ENCODE measurements at regions not wholly inside any gene's neighbourhood (a gene's known extent, or its start where the extent isn't known, plus 50 kb on each side); places are given as distances from the start of the nearest gene placed in this dataset.

GRCh38 chr10:124328477-124329220 lies 90.1 kb downstream of the OAT start:
- no peak overlapping the region for H3K4me3 Mint-ChIP-seq
- TF ChIP-seq CTCF (IDR thresholded peaks at IDR 0.05; ENCODE audit: unreplicated experiment in 3 of 3), result no peak
- peaks cover 18% of the 10 kb centered on the region for H3K9me3 Mint-ChIP-seq
- no peak overlapping the region for H3K27ac Mint-ChIP-seq
- no peaks in the 10 kb centered on the region for H3K4me1 Mint-ChIP-seq
- H3K27me3 Mint-ChIP-seq (ENCODE audit: low read depth), result peaks cover 20% of the 10 kb centered on the region
- H3K36me3 Mint-ChIP-seq (ENCODE audit: low read depth), result no peaks in the 10 kb centered on the region

- no peaks in the 10 kb centered on the region for H3K36me3 Mint-ChIP-seq (ENCODE audit: low read depth)
- H3K4me3 Mint-ChIP-seq, result no peak overlapping the region
- peaks cover 4% of the 10 kb centered on the region for H3K9me3 Mint-ChIP-seq
- no peak overlapping the region for H3K27ac Mint-ChIP-seq
- peaks cover 26% of the 10 kb centered on the region for H3K27me3 Mint-ChIP-seq (ENCODE audit: low read depth)
- H3K4me1 Mint-ChIP-seq, result peaks cover 6% of the 10 kb centered on the region
- no peak for TF ChIP-seq CTCF (IDR thresholded peaks at IDR 0.05; ENCODE audit: unreplicated experiment in 3 of 3)
Observed at GRCh38 chr10:124325998-124326636, 92.6 kb downstream of the OAT start.

GRCh38 chr10:124325633-124325914 lies 93.1 kb downstream of the OAT start:
- H3K27ac Mint-ChIP-seq, result no peak overlapping the region
- peaks cover 6% of the 10 kb centered on the region for H3K4me1 Mint-ChIP-seq
- H3K4me3 Mint-ChIP-seq, result no peak overlapping the region
- H3K27me3 Mint-ChIP-seq (ENCODE audit: low read depth), result peaks cover 26% of the 10 kb centered on the region
- no peaks in the 10 kb centered on the region for H3K9me3 Mint-ChIP-seq
- no peaks in the 10 kb centered on the region for H3K36me3 Mint-ChIP-seq (ENCODE audit: low read depth)
- TF ChIP-seq CTCF (IDR thresholded peaks at IDR 0.05; ENCODE audit: unreplicated experiment in 3 of 3), result no peak

GRCh38 chr10:124324856-124325632 lies 93.7 kb downstream of the OAT start:
- peaks cover 26% of the 10 kb centered on the region for H3K27me3 Mint-ChIP-seq (ENCODE audit: low read depth)
- H3K27ac Mint-ChIP-seq, result no peak overlapping the region

GRCh38 chr10:124324451-124324850 lies 94.3 kb downstream of the OAT start:
- no peak for TF ChIP-seq CTCF (IDR thresholded peaks at IDR 0.05; ENCODE audit: unreplicated experiment in 3 of 3)
- Mint-ChIP-seq H3K4me3 (no peak overlapping the region), H3K27me3 (ENCODE audit: low read depth) (peaks cover 26% of the 10 kb centered on the region), H3K36me3 (ENCODE audit: low read depth) (no peaks in the 10 kb centered on the region), H3K4me1 (peaks cover 6% of the 10 kb centered on the region), H3K27ac (no peak overlapping the region), H3K9me3 (no peaks in the 10 kb centered on the region)

More at GRCh38 chr10:124324856-124325632, 93.7 kb downstream of the OAT start:
- no peak for TF ChIP-seq CTCF (IDR thresholded peaks at IDR 0.05; ENCODE audit: unreplicated experiment in 3 of 3)
- Mint-ChIP-seq H3K4me1 (peaks cover 6% of the 10 kb centered on the region), H3K9me3 (no peaks in the 10 kb centered on the region), H3K36me3 (ENCODE audit: low read depth) (no peaks in the 10 kb centered on the region), H3K4me3 (no peak overlapping the region)

Measured in nephron (organoid).